Suprapubic skin (tissue), 4 donors: ENCODE measurements at regions not wholly inside any gene's neighbourhood (a gene's known extent, or its start where the extent isn't known, plus 50 kb on each side); places are given as distances from the start of the nearest gene placed in this dataset.

Experiments
- CTCF ChIP-seq, 2 donors: fragments of 200-600 bp in 1 of 2; fragments of 450-650 bp in 1 of 2; sonication (generic) in 1 of 2; IDR thresholded peaks; one replicate each; pipeline ENCODE4 v1.5.1; 2016 to 2019; ENCODE audit warnings: antibody characterized with exemption in 2 of 2, mild to moderate bottlenecking in 1 of 2, moderate library complexity in 1 of 2
- EP300 ChIP-seq: sonication (generic); formaldehyde crosslinking; IDR thresholded peaks from one replicate; pipeline ENCODE4 v1.6.1; 2017; ENCODE audit warnings: antibody characterized with exemption
- POLR2AphosphoS5 ChIP-seq, 3 donors: sonication (generic); formaldehyde crosslinking; IDR thresholded peaks; one replicate each; pipeline ENCODE4 v1.6.1; 2017; ENCODE audit warnings: antibody characterized with exemption in 3 of 3

- TF ChIP-seq EP300 (no peak), POLR2AphosphoS5 (IDR thresholded peaks at IDR 0.05) (no peak), CTCF (IDR thresholded peaks at IDR 0.05) (no peak)
These were observed 806.8 kb downstream of the AACS start for GRCh38 chr12:125871811-125872594.
